ENCODE measurements at regions not wholly inside any gene's neighbourhood (a gene's known extent, or its start where the extent isn't known, plus 50 kb on each side); places are given as distances from the start of the nearest gene placed in this dataset.

DNA sequence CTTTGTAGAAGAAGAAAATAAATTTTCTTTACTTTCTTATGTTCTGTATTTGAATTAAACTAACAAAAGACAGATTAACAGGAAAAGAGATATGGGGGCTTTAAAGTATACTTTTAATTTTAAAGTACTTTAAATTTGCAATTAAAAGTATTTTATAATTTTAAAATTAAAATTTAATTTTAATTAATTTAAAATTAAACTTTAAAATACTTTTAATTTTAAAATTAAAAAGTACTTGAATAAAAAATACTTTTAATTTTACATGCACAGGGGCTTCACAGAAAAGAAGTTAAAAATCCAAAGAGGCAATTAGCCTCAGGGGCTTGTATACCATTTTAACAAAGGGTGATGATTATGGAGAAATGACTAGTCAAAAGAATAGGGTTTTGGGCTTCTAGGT, 420.5 kb upstream of the TGFBR2 start:
- no peaks in the 10 kb centered on the region for H3K36me3 ChIP-seq (ENCODE audit: control insufficient read depth in 2 of 2, extremely low read depth in 1 of 2, insufficient read depth in 2 of 2, low read length in 2 of 2)
- no peaks in the 10 kb centered on the region for H3K79me2 ChIP-seq (ENCODE audit: control insufficient read depth, insufficient read depth, low read length)
- no peaks in the 10 kb centered on the region for H3K27me3 ChIP-seq (ENCODE audit: control insufficient read depth, extremely low read depth, insufficient read depth, low read length)
- no peak overlapping the region for H2AFZ ChIP-seq (ENCODE audit: control insufficient read depth, low read length)
- DNase-seq (ENCODE audit: low read depth, low spot score) (no peak), FAIRE-seq (no peak)
- no peaks in the 10 kb centered on the region for H4K20me1 ChIP-seq (ENCODE audit: control insufficient read depth, extremely low read depth, insufficient read depth, low read length)
- no peak overlapping the region for H3K9ac ChIP-seq (ENCODE audit: control insufficient read depth, extremely low read depth, insufficient read depth, low read length)
- TF ChIP-seq EZH2 (IDR thresholded peaks at IDR 0.05; ENCODE audit: low read length) (no peak), CTCF (optimal IDR thresholded peaks at IDR 0.05 in 1 of 3, IDR thresholded peaks at IDR 0.05 in 1 of 3, conservative IDR thresholded peaks at IDR 0.05 in 1 of 3; ENCODE audit: extremely low read depth in 1 of 3, insufficient read depth in 2 of 3, low read length in 3 of 3) (no peak)
- no peaks in the 10 kb centered on the region for H3K9me3 ChIP-seq (ENCODE audit: control insufficient read depth, low read depth, low read length)
- no peak overlapping the region for H3K4me2 ChIP-seq (ENCODE audit: control insufficient read depth, extremely low read depth, insufficient read depth, low read depth, low read length)
- H3K4me1 ChIP-seq (ENCODE audit: control insufficient read depth, extremely low read depth, insufficient read depth, low read length): peaks cover 12% of the 10 kb centered on the region
- H3K4me3 ChIP-seq (ENCODE audit: control insufficient read depth in 2 of 3, extremely low read depth in 1 of 3, insufficient read depth in 2 of 3, low read depth in 1 of 3, low read length in 3 of 3): no peak overlapping the region
- H3K9me1 ChIP-seq (ENCODE audit: control insufficient read depth, extremely low read depth, insufficient read depth, low read length): no peaks in the 10 kb centered on the region
- dilution Hi-C loops (cut with MboI; ENCODE audit: extremely low pct_ligation_motif_present, low sequenced_read_pairs): no loop called here
- H3K27ac ChIP-seq (ENCODE audit: control insufficient read depth, insufficient read depth, low read length): no peak overlapping the region

DNA sequence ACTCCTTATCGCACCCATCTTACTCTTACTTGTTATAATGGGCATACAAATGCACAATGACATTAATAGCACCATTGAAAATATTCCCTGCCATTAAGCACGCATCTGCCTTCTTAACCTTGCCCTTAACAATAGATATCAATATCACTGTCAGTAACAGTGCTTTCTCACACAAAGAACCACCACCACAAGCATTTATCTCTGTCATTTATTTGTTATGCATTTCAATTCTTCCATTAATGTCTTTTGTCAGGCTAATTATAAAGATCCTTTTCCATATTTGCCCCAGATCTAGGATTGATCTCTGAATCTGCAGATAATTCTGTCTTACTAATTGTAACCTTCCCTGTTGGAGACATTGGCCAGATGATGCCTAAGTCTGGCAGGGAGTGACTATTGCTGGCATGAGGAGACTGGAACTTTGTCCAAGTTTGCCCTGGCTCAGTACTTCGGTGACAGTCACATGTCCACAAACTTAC, 419.6 kb upstream of the TGFBR2 start:
- H3K4me2 ChIP-seq (ENCODE audit: control insufficient read depth, extremely low read depth, insufficient read depth, low read depth, low read length): no peak overlapping the region
- DNase-seq (ENCODE audit: low read depth, low spot score) (no peak), FAIRE-seq (no peak)
- H3K9ac ChIP-seq (ENCODE audit: control insufficient read depth, extremely low read depth, insufficient read depth, low read length): no peak overlapping the region
- TF ChIP-seq CTCF (optimal IDR thresholded peaks at IDR 0.05 in 1 of 3, IDR thresholded peaks at IDR 0.05 in 1 of 3, conservative IDR thresholded peaks at IDR 0.05 in 1 of 3; ENCODE audit: extremely low read depth in 1 of 3, insufficient read depth in 2 of 3, low read length in 3 of 3) (no peak), EZH2 (IDR thresholded peaks at IDR 0.05; ENCODE audit: low read length) (no peak)
- no peaks in the 10 kb centered on the region for H4K20me1 ChIP-seq (ENCODE audit: control insufficient read depth, extremely low read depth, insufficient read depth, low read length)
- no peaks in the 10 kb centered on the region for H3K9me1 ChIP-seq (ENCODE audit: control insufficient read depth, extremely low read depth, insufficient read depth, low read length)
- H3K36me3 ChIP-seq (ENCODE audit: control insufficient read depth in 2 of 2, extremely low read depth in 1 of 2, insufficient read depth in 2 of 2, low read length in 2 of 2): no peaks in the 10 kb centered on the region
- H2AFZ ChIP-seq (ENCODE audit: control insufficient read depth, low read length): no peak overlapping the region
- no peaks in the 10 kb centered on the region for H3K79me2 ChIP-seq (ENCODE audit: control insufficient read depth, insufficient read depth, low read length)
- no peaks in the 10 kb centered on the region for H3K27me3 ChIP-seq (ENCODE audit: control insufficient read depth, extremely low read depth, insufficient read depth, low read length)
- H3K9me3 ChIP-seq (ENCODE audit: control insufficient read depth, low read depth, low read length): no peaks in the 10 kb centered on the region
- peaks cover 14% of the 10 kb centered on the region for H3K4me1 ChIP-seq (ENCODE audit: control insufficient read depth, extremely low read depth, insufficient read depth, low read length)
- no peak overlapping the region for H3K4me3 ChIP-seq (ENCODE audit: control insufficient read depth in 2 of 3, extremely low read depth in 1 of 3, insufficient read depth in 2 of 3, low read depth in 1 of 3, low read length in 3 of 3)
- dilution Hi-C loops (cut with MboI; ENCODE audit: extremely low pct_ligation_motif_present, low sequenced_read_pairs): no loop called here
- no peak overlapping the region for H3K27ac ChIP-seq (ENCODE audit: control insufficient read depth, insufficient read depth, low read length)
